SU-DHL-6 (cell line): ENCODE measurements at regions not wholly inside any gene's neighbourhood (a gene's known extent, or its start where the extent isn't known, plus 50 kb on each side); places are given as distances from the start of the nearest gene placed in this dataset.

Source experiments
- H2AFZ ChIP-seq: fragments of 200-600 bp; sonication (generic); 2 replicates; pipeline ENCODE4 v1.6.1; 2014; ENCODE audit warnings: low read depth, mild to moderate bottlenecking, moderate library complexity, mixed read lengths, antibody characterized with exemption, low read length; ENCODE audit not compliant: severe bottlenecking
- H3F3A ChIP-seq: fragments of 200-600 bp; shearing (Covaris generic); 2 replicates; pipeline ENCODE4 v1.6.0; 2016; ENCODE audit warnings: antibody characterized with exemption, mild to moderate bottlenecking; ENCODE audit not compliant: insufficient read depth
- H3K27ac ChIP-seq: fragments of 200-600 bp; sonication (generic); 2 replicates; pipeline ENCODE4 v1.5.1; 2016; ENCODE audit warnings: low read depth, mild to moderate bottlenecking, low read length, moderate library complexity, mixed read lengths
- H3K27me3 ChIP-seq: fragments of 200-600 bp; sonication (generic), shearing (Covaris generic); 2 replicates; pipeline ENCODE4 v1.6.0; 2014; ENCODE audit warnings: mild to moderate bottlenecking, low read length
- H3K36me3 ChIP-seq: fragments of 200-600 bp; sonication (generic); 2 replicates; pipeline ENCODE4 v1.6.1; 2014; ENCODE audit warnings: mild to moderate bottlenecking, low read length, mixed read lengths
- H3K4me2 ChIP-seq: fragments of 300-600, 200-600 bp; shearing (Covaris generic), sonication (generic); 2 replicates; pipeline ENCODE4 v1.6.0; 2014; ENCODE audit warnings: low read length, low read depth, mild to moderate bottlenecking; ENCODE audit not compliant: poor library complexity, severe bottlenecking
- H3K4me3 ChIP-seq: fragments of 200-600 bp; sonication (generic); 2 replicates; pipeline ENCODE4 v1.5.1; 2014; ENCODE audit warnings: antibody characterized with exemption, low read length, mild to moderate bottlenecking, mixed read lengths; ENCODE audit not compliant: insufficient read depth, poor library complexity, severe bottlenecking
- H3K79me2 ChIP-seq: fragments of 200-600 bp; sonication (generic); 2 replicates; pipeline ENCODE4 v1.6.1; 2014; ENCODE audit warnings: mild to moderate bottlenecking, low read length, moderate library complexity; ENCODE audit not compliant: insufficient read depth
- H3K9ac ChIP-seq: fragments of 200-600 bp; sonication (generic); 2 replicates; pipeline ENCODE4 v1.7.0; 2014; ENCODE audit warnings: mild to moderate bottlenecking, low read length
- H3K9me2 ChIP-seq: fragments of 200-600 bp; sonication (generic); replicated peaks from 2 replicates; pipeline ENCODE4 v1.6.1; 2014; ENCODE audit warnings: low read length; ENCODE audit not compliant: insufficient read depth
- H3K9me3 ChIP-seq: fragments of 200-600 bp; sonication (generic); 2 replicates; pipeline ENCODE4 v1.6.1; 2014; ENCODE audit warnings: low read length, mixed read lengths; ENCODE audit not compliant: insufficient read depth
- H4K20me1 ChIP-seq: fragments of 200-600 bp; sonication (generic); 2 replicates; pipeline ENCODE4 v1.6.1; 2014; ENCODE audit warnings: low read depth, mild to moderate bottlenecking, antibody characterized with exemption, low read length, moderate library complexity, mixed read lengths
- CTCF ChIP-seq: fragments of 200-600 bp; sonication (generic); IDR thresholded peaks from one replicate; pipeline ENCODE4 v1.5.1; 2017; ENCODE audit warnings: antibody characterized with exemption, mild to moderate bottlenecking, low read length, moderate library complexity; ENCODE audit not compliant: insufficient read depth, poor library complexity, severe bottlenecking
- EZH2phosphoT487 ChIP-seq: fragments of 200-600 bp; sonication (generic), shearing (Covaris generic); conservative IDR thresholded peaks from 2 replicates; pipeline ENCODE4 v1.6.1; 2018; ENCODE audit warnings: mild to moderate bottlenecking, antibody characterized with exemption, low read length, moderate library complexity, mixed read lengths

GRCh38 chr1:191641420-191642260 lies 516.6 kb upstream of the RGS18 start:
- Histone ChIP-seq H3F3A (no peaks in the 10 kb centered on the region), H4K20me1 (no peaks in the 10 kb centered on the region), H3K36me3 (no peaks in the 10 kb centered on the region), H3K9me2 (no peaks in the 10 kb centered on the region), H3K79me2 (no peaks in the 10 kb centered on the region), H3K4me3 (no peak overlapping the region), H3K27me3 (no peaks in the 10 kb centered on the region), H3K9me3 (no peaks in the 10 kb centered on the region), H2AFZ (peak overlapping the region; percentile 43), H3K27ac (no peak overlapping the region), H3K4me2 (no peak overlapping the region), H3K9ac (no peak overlapping the region)
- TF ChIP-seq EZH2phosphoT487, result no peak
- no peak for TF ChIP-seq CTCF

GRCh38 chr1:191643060-191643459 lies 515.2 kb upstream of the RGS18 start:
- TF ChIP-seq EZH2phosphoT487 (no peak), CTCF (no peak)
- H3F3A ChIP-seq, result 0 out of 2 replicates have a peak, but pooled peaks cover 2% of the 10 kb centered on the region
- no peak overlapping the region for H3K27ac ChIP-seq
- no peak overlapping the region for H3K4me2 ChIP-seq
- H2AFZ ChIP-seq, result no peak overlapping the region
- no peak overlapping the region for H3K4me3 ChIP-seq
- H3K79me2 ChIP-seq, result no peaks in the 10 kb centered on the region
- no peaks in the 10 kb centered on the region for H3K36me3 ChIP-seq
- H3K9ac ChIP-seq, result no peak overlapping the region
- no peaks in the 10 kb centered on the region for H4K20me1 ChIP-seq
- H3K27me3 ChIP-seq, result no peaks in the 10 kb centered on the region
- H3K9me3 ChIP-seq, result no peaks in the 10 kb centered on the region
- no peaks in the 10 kb centered on the region for H3K9me2 ChIP-seq

- H3K4me2 ChIP-seq, result no peak overlapping the region
- H3K9me2 ChIP-seq, result no peaks in the 10 kb centered on the region
- no peaks in the 10 kb centered on the region for H4K20me1 ChIP-seq
- H3K27me3 ChIP-seq, result no peaks in the 10 kb centered on the region
- H3F3A ChIP-seq, result 0 out of 2 replicates have a peak, but pooled peaks cover 4% of the 10 kb centered on the region
- H3K9ac ChIP-seq, result no peak overlapping the region
- no peak overlapping the region for H3K4me3 ChIP-seq
- no peak overlapping the region for H3K27ac ChIP-seq
- H3K79me2 ChIP-seq, result no peaks in the 10 kb centered on the region
- no peak overlapping the region for H2AFZ ChIP-seq
- TF ChIP-seq EZH2phosphoT487, result no peak
- TF ChIP-seq CTCF, result no peak
- H3K36me3 ChIP-seq, result no peaks in the 10 kb centered on the region
- no peaks in the 10 kb centered on the region for H3K9me3 ChIP-seq
Measured at GRCh38 chr1:191648939-191649338, 509.3 kb upstream of the RGS18 start.
